HG03064 (cell line): ENCODE measurements at regions not wholly inside any gene's neighbourhood (a gene's known extent, or its start where the extent isn't known, plus 50 kb on each side); places are given as distances from the start of the nearest gene placed in this dataset.
"Not testable (repeated sequence)": the region's sequence is repeated elsewhere in the genome, so short reads cannot be mapped to it uniquely, and the experiment has no call there.

Source experiments
- ATAC-seq: cut with Tn5 transposase; IDR thresholded peaks from one replicate; pipeline ENCODE4 v1.9.1; 2021; ENCODE audit warnings: low read depth; ENCODE audit not compliant: unreplicated experiment

DNA sequence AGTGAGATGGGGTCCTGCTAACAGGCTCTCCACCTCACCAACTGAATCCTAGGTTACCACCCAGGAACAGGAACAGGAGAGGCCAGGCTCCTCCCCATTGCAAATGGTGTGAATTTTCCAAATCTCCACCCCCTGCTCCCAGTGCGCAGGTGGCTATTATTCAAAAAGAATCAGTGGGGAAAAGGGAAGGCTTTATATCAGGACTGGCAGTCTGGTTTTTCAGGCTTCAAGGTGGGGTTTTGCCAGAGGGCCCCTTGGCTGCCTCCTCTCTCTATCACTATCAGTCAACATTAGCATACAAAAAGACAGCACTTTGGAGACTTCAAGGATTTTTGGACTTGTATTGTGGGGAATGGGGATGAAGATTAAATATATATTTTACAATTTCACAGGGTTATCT is 1817.6 kb upstream of the C9orf72 start:
- ATAC-seq, result no peak

DNA sequence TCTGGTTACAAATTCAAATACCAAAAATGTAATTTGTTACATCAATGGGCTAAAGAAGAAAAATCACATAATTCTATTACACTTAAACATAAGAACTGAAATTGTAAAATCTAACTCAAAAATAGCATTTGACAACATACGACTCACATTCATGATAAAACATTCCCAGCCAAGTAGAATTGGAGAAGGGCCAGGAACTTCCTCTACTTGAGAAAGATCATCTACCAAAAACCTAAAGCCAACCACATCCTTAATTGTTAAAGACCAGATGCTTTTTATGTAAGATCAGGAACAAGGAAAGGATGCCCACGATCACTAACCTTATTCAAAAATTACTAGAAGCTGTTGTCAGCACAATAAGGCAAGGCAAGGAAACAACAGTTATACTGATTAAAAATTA is 1819.8 kb upstream of the C9orf72 start:
- no peak for ATAC-seq

DNA sequence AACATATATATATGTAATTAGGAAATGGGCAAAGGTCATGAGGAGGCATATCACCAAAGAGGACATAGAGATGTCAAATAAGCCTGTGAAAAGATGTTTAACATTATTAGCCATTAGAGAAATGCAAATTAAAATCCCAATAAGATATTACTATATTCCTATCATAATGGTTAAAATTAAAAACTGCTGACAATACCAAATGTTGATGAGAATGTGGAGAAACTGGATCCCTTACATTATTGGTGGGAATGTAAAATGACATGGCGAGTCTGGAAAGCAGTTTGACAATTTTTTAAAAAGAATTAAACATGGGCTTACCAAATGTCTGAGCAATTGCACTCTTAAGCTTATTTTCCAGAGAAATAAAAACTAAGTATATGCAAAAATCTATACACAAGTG is 1821.6 kb upstream of the C9orf72 start:
- ATAC-seq, result no peak

DNA sequence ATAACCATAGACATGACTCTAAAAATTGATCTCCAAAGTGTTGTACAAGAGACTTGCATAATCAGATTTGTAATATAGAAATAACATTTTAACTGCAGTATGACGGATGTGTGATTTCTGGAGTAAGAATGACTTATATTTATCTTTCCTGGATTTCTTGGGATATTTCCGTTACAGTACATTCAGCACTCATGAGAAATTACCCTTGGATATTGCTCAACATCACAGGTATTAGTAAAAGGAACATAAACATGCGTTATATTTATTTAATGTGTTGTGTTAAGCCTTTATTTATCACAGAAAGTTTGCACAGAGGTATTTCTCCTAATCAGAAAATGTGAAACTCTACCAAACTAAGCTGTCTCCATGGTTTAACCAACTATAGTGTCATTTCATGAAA is 1823.9 kb upstream of the C9orf72 start:
- ATAC-seq, result no peak

DNA sequence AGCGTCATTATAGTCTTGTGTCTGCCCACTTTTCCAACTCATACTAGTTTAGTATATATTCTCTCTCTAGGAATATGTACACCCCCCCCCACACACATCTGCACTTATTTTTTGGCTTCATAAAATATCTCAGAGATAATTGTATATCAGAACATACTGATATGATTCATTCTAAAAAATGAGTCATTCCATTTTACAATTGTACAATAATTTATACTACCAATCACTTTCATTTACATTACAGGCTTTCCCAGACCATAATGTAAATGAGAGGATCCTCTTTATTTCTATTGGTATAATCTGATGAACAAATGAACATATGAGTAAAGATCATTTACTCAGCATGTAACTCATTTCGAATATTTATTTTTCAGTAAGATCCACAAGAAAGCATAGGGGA is 1842.9 kb upstream of the C9orf72 start:
- no peak for ATAC-seq

DNA sequence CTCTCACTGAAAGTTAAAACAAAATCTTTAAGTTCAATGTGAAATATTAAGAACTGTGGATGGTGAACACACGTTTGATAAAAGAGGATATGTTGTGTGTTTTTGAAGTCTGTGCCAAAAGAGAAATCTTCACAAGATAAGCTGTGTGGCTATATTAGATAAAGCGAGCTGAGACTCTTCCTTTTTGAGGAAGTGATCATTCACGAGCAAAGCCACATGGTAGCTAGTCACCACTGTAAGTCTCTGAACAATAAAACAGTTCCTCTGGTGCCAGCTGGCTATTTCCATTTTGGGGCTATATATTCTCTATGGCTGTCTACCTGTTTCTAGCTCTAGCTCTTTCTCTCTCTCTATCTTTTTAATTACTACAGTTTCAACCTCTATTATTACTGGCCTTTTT is 1849.2 kb upstream of the C9orf72 start:
- ATAC-seq, result no peak

DNA sequence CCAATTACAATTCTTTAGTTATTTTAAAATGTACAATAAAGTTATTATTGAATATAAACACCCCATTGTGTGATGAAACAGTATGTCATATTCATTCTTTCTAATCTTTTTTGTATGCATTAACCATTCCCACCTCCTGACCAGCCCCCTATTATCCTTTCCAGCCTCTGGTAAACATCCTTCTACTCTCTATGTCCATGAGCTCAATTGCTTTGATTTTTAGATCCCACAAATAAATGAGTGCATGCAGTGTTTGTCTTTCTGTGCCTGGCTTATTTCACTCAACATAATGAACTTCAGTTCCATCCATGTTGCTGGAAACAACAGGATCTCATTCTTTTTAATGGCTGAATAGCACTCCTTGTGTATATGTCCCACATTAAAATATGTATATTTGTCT is 1858.9 kb upstream of the C9orf72 start:
- ATAC-seq, result no peak

DNA sequence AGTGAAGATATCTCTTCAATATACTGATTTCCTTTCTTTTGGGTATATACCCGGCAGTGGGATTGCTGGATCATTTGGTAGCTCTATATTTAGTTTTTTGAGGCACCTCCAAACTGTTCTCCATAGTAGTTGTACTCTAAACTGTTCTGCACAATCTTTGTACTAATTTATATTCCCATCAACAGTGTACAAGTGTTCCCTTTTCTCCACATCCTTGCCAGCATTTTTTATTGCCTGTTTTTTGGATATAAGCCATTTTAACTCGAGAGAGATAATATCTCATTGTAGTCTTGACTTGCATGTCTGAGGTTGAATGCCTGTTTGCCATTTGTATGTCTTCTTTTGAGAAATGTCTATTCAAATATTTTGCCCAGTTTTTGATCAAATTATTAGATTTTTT is 1859.4 kb upstream of the C9orf72 start:
- not testable (repeated sequence) for ATAC-seq

DNA sequence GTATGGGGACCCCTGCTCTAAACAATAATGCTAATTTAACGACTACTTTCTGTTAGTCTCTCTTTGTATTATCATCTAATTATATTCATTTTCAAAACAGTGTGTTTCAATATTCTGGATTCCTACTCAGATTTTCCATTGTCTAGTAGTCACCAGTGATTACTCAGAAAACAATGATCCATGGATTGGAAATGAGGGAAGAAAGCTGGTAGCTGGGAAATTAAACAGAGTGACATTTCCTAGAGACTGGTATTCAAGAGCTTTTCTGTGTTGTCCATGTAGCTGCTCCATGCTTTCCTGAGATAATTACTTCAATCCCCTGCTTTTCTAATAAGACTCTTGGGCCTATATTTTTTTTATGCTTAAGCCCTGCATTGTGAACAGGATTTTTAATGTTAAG is 1862.1 kb upstream of the C9orf72 start:
- ATAC-seq, result no peak

DNA sequence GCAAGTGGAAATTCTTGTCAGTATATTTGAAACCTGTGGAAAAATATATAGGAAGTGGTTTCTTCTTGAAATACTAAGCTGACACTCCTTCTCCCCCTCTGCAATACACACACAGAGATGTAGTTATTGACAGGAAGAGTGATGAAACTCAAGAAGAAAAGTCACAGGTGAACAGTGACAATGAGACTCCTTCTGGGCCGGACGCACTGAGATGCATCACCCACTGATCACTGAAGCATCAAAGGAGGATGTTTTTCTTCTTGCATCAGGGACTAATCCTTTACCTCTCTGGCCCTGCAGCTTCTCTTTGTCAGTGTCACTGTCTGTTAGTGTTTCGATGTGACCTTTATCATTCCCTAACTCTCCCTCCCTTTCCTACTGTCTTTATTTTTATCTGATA is 1864.2 kb upstream of the C9orf72 start:
- ATAC-seq, result no peak

DNA sequence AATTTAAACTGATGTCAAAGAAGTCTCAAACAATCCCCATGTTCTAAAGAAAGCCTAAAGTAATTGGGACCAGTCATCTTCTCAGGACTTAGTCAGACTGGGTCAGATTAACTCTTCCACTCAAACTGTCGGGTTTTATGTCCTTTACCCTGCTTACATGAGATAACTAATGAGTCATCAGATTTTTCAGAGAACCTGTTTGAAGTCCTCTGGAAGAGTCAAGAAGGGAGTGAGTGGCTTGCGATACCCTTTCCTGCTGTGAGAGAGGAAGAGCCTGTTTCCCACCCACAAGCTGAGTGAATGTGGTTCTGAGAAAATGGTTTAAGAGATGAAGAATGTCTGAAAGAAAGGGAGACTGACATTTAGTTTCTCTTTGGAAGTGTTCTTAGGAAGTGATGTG is 1866.7 kb upstream of the C9orf72 start:
- ATAC-seq, result no peak

DNA sequence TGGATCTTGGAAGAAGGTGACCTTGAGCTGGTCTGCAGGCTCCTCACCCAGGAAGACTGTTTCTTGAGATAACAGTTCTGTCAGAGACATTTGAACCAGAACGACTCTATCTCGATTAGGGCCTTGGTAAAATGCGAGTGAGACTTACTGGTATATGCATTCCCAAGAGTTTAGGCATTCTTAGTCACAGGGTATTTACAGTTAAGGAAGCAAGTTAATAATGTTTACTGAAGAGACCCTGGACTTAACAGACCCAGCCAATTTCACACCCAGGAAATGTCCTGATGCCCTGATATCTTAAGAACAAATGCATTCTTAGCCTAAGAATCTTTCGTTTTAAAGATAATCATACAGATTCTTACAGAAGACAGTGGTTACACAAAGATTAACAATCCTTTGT is 1867.2 kb upstream of the C9orf72 start:
- no peak for ATAC-seq

DNA sequence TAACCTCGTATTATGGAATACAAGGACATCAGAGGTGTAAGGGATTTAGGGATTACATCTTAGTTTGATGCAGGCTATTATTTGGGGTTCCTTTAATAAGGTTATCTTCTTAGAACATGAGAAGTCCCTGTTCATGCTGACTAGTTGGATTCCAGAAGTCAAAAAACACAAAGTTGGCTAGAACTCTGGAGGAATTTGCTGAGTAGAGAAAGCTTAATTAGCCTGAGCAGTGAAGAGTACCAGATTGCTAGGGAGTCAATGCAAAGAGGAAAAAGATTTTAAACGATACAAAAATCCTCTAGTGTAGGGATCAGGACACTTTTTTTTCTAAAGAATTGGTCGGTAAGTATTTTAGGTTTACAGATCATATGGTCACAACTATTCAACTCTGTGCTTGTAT is 1872.5 kb upstream of the C9orf72 start:
- no peak for ATAC-seq

DNA sequence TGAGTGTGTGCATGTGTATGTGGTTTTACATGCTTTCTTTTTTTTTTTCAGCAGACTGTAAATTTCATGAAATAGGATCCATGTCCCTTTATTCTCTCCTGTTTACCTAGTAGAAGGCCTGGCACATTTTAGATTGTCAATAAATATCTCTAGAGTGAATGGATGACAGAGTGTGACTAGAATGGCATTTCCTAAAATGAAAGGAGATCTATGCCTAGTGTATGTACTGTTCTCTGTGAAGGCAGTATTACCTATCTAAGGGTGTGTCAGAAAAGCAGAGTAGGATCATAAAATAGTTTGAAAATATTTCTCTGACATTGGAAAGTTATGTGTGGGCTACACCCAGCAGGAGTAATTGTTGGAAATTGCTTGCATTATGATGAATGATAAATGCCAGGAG is 1876.0 kb upstream of the C9orf72 start:
- ATAC-seq, result no peak

DNA sequence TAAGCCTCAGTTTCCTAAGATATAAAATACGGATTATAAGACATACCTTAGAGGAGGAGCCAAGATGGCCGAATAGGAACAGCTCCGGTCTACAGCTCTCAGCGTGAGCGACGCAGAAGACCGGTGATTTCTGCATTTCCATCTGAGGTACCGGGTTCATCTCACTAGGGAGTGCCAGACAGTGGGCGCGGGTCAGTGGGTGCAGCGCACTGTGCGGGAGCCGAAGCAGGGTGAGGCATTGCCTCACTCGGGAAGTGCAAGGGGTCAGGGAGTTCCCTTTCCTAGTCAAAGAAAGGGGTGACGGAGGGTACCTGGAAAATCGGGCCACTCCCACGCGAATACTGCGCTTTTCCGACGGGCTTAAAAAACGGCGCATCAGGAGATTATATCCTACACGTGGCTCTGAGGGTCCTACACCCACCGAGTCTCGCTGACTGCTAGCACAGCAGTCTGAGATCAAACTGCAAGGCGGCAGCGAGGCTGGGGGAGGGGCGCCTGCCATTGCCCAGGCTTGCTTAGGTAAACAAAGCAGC is 1877.1 kb upstream of the C9orf72 start:
- not testable (repeated sequence) for ATAC-seq

DNA sequence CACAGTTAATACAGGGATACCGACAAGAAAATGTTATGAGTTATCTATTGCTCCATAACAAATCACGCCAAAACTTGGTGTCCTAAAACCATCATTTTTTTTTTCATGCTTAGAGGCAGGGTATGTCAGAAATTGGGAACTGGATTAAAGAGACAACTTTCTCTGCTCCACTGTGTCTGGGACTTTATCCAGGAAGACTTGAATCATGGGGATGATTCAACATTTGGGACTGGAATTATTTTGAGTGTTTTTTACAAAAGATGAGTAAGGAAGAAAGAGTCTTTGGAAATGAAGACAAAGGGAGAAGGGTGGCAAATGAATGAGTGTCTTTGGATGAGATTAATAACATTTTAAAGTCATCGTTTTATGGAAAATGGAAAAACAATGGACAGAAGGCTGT is 1883.7 kb upstream of the C9orf72 start:
- no peak for ATAC-seq

DNA sequence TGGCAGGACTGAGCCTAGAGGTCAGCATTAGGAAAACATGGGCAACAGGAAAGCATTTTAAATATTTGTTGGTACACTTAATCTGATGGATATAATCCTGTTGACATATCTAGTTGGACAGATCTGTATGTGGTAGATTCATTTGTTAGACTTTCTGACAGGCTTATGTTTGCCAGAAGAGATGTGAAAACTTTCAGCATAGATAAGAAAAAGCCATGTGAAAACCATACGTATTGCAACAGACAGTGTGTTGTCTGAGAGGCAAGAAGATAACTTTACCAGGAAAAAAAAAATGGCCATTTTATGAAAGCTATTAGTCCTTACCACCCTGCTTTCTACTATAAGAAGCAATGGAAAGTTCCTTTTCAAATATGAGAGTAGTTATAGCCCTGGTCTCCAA is 1902.2 kb upstream of the C9orf72 start:
- no peak for ATAC-seq

DNA sequence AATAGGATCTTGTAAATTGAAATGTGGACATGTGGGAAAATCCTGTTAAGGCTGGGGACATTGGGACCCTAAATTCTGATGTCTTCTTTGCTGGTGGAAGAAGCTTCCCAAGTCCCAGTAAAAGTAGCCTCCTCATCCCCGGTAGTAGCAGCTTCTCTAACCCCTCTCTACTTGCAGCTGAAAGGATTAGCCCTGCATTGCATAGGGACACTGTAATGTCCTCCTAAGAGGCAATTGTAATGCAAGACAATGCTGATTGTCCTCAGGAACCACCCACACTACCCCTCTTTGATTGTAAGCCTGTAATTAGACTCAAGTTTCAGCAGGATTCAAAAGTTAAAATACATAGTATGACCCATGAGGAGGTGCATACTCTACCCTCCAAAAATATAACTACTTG is 1938.4 kb upstream of the C9orf72 start:
- ATAC-seq, result no peak

DNA sequence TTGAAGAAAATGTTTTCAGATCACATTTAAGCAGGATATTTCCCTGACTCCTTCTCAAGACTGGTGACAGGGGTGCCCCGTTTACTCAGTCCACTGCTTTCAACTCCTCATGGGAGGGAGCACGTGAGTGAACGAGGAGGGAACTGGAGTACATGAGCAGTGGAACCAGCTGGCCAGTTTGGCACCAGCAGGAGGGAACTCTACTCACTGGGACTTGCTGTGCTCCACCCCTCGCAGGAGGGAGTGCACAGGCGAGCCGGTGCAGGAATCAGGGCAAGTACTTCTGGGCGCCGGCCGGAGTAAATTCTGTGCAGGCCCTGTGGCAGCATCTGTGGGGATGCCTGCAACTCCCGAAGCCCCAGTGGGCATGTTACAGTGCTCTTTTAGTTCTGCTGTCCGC is 1941.1 kb upstream of the C9orf72 start:
- ATAC-seq, result no peak

DNA sequence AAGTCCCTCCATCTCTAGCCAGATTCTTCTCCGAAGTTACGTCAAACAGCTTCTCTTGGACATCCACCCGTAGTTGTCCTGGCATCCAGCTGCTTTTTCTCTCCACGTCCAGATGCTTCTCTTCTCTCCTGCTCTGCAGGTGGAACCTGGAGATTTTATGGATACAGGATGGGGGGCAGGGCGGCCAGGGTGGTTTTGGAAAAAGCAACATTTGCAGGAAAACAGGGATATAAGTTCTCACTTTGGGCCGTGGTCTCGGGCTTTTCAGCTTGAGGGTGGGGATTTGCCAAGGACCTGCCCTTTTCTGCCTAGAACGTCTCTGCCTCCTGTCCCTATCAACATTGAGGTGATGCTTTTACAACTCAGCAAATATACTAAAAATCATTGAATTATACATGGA is 1941.6 kb upstream of the C9orf72 start:
- ATAC-seq, result no peak

DNA sequence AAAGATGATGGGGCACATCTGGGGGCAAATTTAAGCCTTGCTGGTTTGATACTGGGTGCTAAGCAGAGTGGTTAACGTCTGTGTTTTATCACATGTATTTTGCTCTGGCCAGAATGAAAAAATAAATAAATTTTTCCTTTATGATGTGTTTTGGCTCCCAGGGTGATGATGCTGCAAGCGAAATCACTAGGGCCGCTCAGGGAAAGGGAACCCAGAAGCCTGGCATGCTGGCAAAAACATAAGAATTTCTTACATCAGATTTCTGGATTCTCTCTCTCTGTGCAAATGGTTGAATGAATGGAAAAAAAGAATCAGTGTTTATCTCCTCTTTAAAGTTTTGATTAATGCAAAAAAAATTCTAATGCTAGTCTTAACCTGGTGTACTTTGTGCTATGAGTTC is 1975.2 kb upstream of the C9orf72 start:
- no peak for ATAC-seq

DNA sequence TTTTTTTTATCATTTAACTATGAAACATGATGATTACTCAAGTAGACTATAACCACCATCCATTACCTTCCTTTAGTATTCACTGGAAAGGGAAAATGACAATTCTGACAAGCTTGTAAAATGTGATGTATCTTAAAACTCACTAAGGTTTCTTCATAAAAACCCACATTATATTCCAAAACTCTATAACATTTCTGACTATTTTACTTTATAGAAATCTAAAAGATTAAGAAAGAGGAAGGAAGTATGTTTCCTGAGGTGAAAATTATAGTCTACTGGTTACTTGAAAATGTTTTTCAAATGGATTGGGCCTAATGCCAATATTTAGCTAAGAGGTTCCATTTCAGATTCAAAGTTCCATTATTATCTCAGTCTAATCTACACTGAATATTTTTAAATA is 1982.2 kb upstream of the C9orf72 start:
- no peak for ATAC-seq

DNA sequence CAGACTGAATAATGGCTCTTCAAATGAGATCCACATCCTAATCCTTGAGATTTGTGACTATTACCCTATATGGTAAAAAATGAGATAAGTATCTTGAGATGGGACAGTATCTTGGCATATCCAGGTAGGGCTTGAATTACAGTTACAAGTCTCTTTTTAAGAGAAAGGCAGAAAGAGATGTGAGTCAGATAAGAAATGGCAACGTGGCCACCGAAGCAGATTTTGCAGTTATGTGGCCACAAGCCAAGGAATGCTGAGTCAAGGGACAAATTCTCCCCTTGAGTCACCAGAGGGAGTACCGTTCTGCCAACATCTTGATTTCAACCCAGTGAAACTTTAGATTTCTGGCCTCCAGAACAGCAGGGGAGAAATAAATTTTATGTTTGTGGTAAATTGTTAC is 1983.0 kb upstream of the C9orf72 start:
- ATAC-seq, result no peak
